Thyroid gland (tissue), 4 donors: ENCODE measurements at regions not wholly inside any gene's neighbourhood (a gene's known extent, or its start where the extent isn't known, plus 50 kb on each side); places are given as distances from the start of the nearest gene placed in this dataset.

Experiments
- POLR2A ChIP-seq, 2 donors: fragments of 450-650 bp; IDR thresholded peaks; one replicate each; pipeline ENCODE4 v1.6.1; 2017; ENCODE audit warnings: antibody characterized with exemption in 2 of 2, mild to moderate bottlenecking in 2 of 2, moderate library complexity in 1 of 2
- TF ChIP-seq, protein P1 (sequence below), 6 experiments: fragments of 200-600 bp in 3 of 6; fragments of 450-650 bp in 3 of 6; sonication (generic) in 3 of 6; IDR thresholded peaks; one replicate each; pipeline ENCODE4 v1.5.1; 2016 to 2019; ENCODE audit warnings: antibody characterized with exemption in 6 of 6, mild to moderate bottlenecking in 2 of 6, inconsistent platforms in 1 of 6, moderate library complexity in 1 of 6

DNA sequence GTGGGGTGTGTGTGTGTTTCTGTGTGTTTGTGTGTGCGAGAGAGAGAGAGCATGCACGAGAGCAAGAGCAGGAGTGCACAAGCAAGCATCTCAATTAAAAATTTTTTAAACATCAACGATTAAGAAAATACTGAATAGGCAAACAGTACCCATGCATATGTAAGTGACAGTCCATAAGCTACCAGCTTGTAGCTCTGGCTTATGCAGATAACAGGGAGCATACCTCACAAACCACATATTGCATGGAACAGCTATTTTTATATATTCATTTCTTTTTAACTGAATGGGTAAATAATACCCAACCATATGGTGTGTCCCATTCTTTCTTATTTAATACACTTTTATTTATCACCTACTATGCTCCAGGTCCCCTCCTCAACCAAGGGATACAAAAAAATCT, 234.5 kb downstream of the KBTBD8 start:
- TF ChIP-seq, protein P1, sequence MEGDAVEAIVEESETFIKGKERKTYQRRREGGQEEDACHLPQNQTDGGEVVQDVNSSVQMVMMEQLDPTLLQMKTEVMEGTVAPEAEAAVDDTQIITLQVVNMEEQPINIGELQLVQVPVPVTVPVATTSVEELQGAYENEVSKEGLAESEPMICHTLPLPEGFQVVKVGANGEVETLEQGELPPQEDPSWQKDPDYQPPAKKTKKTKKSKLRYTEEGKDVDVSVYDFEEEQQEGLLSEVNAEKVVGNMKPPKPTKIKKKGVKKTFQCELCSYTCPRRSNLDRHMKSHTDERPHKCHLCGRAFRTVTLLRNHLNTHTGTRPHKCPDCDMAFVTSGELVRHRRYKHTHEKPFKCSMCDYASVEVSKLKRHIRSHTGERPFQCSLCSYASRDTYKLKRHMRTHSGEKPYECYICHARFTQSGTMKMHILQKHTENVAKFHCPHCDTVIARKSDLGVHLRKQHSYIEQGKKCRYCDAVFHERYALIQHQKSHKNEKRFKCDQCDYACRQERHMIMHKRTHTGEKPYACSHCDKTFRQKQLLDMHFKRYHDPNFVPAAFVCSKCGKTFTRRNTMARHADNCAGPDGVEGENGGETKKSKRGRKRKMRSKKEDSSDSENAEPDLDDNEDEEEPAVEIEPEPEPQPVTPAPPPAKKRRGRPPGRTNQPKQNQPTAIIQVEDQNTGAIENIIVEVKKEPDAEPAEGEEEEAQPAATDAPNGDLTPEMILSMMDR (IDR thresholded peaks at IDR 0.05): no peak
- TF ChIP-seq POLR2A (IDR thresholded peaks at IDR 0.05): no peak
